ENCODE measurements at regions not wholly inside any gene's neighbourhood (a gene's known extent, or its start where the extent isn't known, plus 50 kb on each side); places are given as distances from the start of the nearest gene placed in this dataset.
A peak's percentile ranks its signal among the peaks of the same experiment; 100 is the strongest.

DNA sequence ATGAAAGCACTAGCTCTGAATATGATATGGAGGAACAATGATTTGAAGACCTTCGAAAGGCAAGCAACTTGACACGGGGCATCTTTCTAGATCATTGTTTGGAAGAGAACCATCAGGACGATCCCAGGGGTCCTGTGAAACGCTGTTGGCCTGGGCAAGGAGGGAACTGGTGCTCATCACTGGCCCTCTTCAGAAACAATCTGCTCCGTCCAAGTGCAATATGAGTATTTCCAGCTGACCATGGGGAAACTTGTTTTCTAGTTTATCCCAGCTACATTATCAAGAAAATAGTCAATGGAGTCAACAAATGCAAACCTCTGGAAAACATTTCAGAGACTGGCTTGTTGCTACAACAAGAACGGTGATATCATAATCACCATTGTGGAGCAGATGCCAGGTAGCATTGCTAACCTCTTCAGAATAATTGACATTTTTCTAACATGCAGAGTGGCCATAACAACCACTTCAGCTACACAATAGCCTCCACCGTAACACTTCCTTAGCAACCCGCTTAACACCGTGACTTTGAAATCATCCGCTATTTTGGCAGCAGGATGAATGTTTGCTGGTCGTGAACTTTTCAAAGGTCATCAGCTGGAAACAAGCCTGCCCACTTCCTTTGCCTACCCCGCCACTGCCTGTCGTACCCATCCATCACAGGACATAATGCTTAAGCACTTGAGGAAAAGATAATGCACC lies 112.0 kb upstream of the PDE10A start (continued):
- TF ChIP-seq KLF1 (tag by site-specific recombination; IDR thresholded peaks at IDR 0.05): no peak
- 0 out of 2 replicates have a peak, but pooled peaks have one; percentile 36 for TF ChIP-seq ZNF366 (tag by site-specific recombination; conservative IDR thresholded peaks at IDR 0.05)
- no peak for TF ChIP-seq YY1 (tag by site-specific recombination; IDR thresholded peaks at IDR 0.05)

DNA sequence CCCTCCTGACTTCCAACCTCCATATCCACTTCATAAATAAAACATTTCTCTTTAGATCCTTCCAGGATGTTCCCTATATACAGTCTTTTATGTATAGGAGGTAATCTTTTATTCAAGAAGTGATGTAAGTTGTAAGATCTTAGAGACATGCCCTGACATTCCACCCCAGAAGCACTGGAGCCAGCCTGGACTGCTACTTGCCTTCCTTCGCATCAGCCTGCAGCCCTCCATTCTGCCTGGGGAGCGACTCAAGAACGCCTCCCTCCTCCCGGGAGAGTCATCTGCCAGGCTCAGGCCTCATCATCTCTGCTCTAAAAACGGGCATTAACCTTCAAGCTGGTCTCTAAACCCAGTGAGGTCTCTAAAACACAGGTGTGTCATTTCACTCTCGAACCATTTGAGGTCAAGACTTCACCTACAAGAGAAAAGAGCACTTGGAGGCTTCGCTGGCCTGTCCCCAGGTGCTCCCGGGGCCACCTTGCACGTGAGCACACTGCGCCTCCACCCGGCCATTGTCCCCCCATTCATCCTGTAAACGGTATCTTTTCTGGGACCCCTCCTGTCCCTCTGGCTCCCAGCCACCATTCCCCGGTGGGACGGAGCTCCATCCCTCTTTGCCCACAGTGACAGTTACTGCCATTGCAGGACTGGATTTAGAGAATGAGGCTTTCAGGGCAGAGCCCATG lies 107.5 kb upstream of the PDE10A start:
- no peaks in the 10 kb centered on the region for H3K9me3 ChIP-seq (ENCODE audit: control insufficient read depth, insufficient read depth, low read depth, low read length)
- no peaks in the 10 kb centered on the region for H3K36me3 ChIP-seq (ENCODE audit: control insufficient read depth in 2 of 2, insufficient read depth in 1 of 2, low read length in 2 of 2)
- no peak for TF ChIP-seq ZBTB49 (tag by site-specific recombination; IDR thresholded peaks at IDR 0.05; ENCODE audit: low read depth)
- TF ChIP-seq ZNF658 (tag by site-specific recombination; IDR thresholded peaks at IDR 0.05): no peak
- TF ChIP-seq ZNF398 (tag by site-specific recombination; IDR thresholded peaks at IDR 0.05): no peak
- TF ChIP-seq ZNF274 (IDR thresholded peaks at IDR 0.05; ENCODE audit: low read length): no peak
- TF ChIP-seq ZNF274 (tag by site-specific recombination; IDR thresholded peaks at IDR 0.05; ENCODE audit: borderline replicate concordance): no peak
- no peak for TF ChIP-seq REPIN1 (tag by site-specific recombination; IDR thresholded peaks at IDR 0.05; ENCODE audit: low read depth)
- TF ChIP-seq, protein P1, sequence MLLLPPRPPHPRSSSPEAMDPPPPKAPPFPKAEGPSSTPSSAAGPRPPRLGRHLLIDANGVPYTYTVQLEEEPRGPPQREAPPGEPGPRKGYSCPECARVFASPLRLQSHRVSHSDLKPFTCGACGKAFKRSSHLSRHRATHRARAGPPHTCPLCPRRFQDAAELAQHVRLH (tag by site-specific recombination; IDR thresholded peaks at IDR 0.05): no peak
- TF ChIP-seq MYNN (tag by site-specific recombination; IDR thresholded peaks at IDR 0.05; ENCODE audit: borderline replicate concordance): no peak
- TF ChIP-seq, protein P2, sequence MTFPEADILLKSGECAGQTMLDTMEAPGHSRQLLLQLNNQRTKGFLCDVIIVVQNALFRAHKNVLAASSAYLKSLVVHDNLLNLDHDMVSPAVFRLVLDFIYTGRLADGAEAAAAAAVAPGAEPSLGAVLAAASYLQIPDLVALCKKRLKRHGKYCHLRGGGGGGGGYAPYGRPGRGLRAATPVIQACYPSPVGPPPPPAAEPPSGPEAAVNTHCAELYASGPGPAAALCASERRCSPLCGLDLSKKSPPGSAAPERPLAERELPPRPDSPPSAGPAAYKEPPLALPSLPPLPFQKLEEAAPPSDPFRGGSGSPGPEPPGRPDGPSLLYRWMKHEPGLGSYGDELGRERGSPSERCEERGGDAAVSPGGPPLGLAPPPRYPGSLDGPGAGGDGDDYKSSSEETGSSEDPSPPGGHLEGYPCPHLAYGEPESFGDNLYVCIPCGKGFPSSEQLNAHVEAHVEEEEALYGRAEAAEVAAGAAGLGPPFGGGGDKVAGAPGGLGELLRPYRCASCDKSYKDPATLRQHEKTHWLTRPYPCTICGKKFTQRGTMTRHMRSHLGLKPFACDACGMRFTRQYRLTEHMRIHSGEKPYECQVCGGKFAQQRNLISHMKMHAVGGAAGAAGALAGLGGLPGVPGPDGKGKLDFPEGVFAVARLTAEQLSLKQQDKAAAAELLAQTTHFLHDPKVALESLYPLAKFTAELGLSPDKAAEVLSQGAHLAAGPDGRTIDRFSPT (tag by site-specific recombination; IDR thresholded peaks at IDR 0.05): no peak
- TF ChIP-seq ZNF138 (tag by site-specific recombination; IDR thresholded peaks at IDR 0.05; ENCODE audit: borderline replicate concordance): no peak
- TF ChIP-seq ZNF266 (tag by site-specific recombination; IDR thresholded peaks at IDR 0.05; ENCODE audit: low read depth): no peak
- TF ChIP-seq ZNF391 (tag by site-specific recombination; IDR thresholded peaks at IDR 0.05; ENCODE audit: borderline replicate concordance, low read depth): no peak
- TF ChIP-seq SP3 (tag by site-specific recombination; IDR thresholded peaks at IDR 0.05): no peak
- no peak for TF ChIP-seq ZNF324 (tag by site-specific recombination; IDR thresholded peaks at IDR 0.05)
- TF ChIP-seq ZBTB8A (tag by site-specific recombination; IDR thresholded peaks at IDR 0.05): no peak
- no peak for TF ChIP-seq SP7 (tag by site-specific recombination; IDR thresholded peaks at IDR 0.05)
- no peak for TF ChIP-seq ZNF529 (tag by site-specific recombination; IDR thresholded peaks at IDR 0.05; ENCODE audit: insufficient replicate concordance)
- TF ChIP-seq, protein P3, sequence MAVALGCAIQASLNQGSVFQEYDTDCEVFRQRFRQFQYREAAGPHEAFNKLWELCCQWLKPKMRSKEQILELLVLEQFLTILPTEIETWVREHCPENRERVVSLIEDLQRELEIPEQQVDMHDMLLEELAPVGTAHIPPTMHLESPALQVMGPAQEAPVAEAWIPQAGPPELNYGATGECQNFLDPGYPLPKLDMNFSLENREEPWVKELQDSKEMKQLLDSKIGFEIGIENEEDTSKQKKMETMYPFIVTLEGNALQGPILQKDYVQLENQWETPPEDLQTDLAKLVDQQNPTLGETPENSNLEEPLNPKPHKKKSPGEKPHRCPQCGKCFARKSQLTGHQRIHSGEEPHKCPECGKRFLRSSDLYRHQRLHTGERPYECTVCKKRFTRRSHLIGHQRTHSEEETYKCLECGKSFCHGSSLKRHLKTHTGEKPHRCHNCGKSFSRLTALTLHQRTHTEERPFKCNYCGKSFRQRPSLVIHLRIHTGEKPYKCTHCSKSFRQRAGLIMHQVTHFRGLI (tag by site-specific recombination; IDR thresholded peaks at IDR 0.05): no peak
- H3K27ac ChIP-seq (ENCODE audit: extremely low read depth, low read depth, low read length): no peak overlapping the region
- ChIA-PET POLR2A (no interaction called here), CTCF (no interaction called here)
- H3K4me1 ChIP-seq (ENCODE audit: control insufficient read depth, insufficient read depth, low read length): no peaks in the 10 kb centered on the region
- no peak overlapping the region for H3K4me3 ChIP-seq (ENCODE audit: low read depth, low read length)

Measured in HEK293 (cell line).